ENCODE measurements at regions not wholly inside any gene's neighbourhood (a gene's known extent, or its start where the extent isn't known, plus 50 kb on each side); places are given as distances from the start of the nearest gene placed in this dataset.
"Not testable (repeated sequence)": the region's sequence is repeated elsewhere in the genome, so short reads cannot be mapped to it uniquely, and the experiment has no call there.

- ATAC-seq (replicated peaks; ENCODE audit: extremely low read depth, poor library complexity, severe bottlenecking) (no peak), DNase-seq (ENCODE audit: low spot score in 2 of 2) (no peak)
- Mint-ChIP-seq H3K4me3 (no peak overlapping the region), H3K9me3 (peaks cover 18% of the 10 kb centered on the region), H3K27me3 (no peaks in the 10 kb centered on the region), H3K36me3 (ENCODE audit: insufficient read depth) (no peaks in the 10 kb centered on the region), H3K27ac (ENCODE audit: low read depth) (no peak overlapping the region), H3K4me1 (no peaks in the 10 kb centered on the region)
These were observed 936.9 kb upstream of the CELF4 start for GRCh38 chr18:38502539-38502938.

GRCh38 chr18:38497266-38497665 lies 931.7 kb upstream of the CELF4 start:
- no peak for DNase-seq (ENCODE audit: low spot score in 2 of 2)

GRCh38 chr18:38496222-38496793 lies 930.7 kb upstream of the CELF4 start:
- DNase-seq (ENCODE audit: low spot score in 2 of 2) (no peak), ATAC-seq (replicated peaks; ENCODE audit: extremely low read depth, poor library complexity, severe bottlenecking) (no peak)
- no peak overlapping the region for H3K27ac Mint-ChIP-seq (ENCODE audit: low read depth)
- H3K27me3 Mint-ChIP-seq: no peaks in the 10 kb centered on the region
- H3K4me1 Mint-ChIP-seq: no peaks in the 10 kb centered on the region
- no peaks in the 10 kb centered on the region for H3K36me3 Mint-ChIP-seq (ENCODE audit: insufficient read depth)
- peaks cover 8% of the 10 kb centered on the region for H3K9me3 Mint-ChIP-seq
- no peak overlapping the region for H3K4me3 Mint-ChIP-seq

More at GRCh38 chr18:38497266-38497665, 931.7 kb upstream of the CELF4 start:
- H3K4me1 Mint-ChIP-seq: no peaks in the 10 kb centered on the region
- no peaks in the 10 kb centered on the region for H3K36me3 Mint-ChIP-seq (ENCODE audit: insufficient read depth)
- H3K4me3 Mint-ChIP-seq: no peak overlapping the region
- H3K9me3 Mint-ChIP-seq: peaks cover 12% of the 10 kb centered on the region
- no peak overlapping the region for H3K27ac Mint-ChIP-seq (ENCODE audit: low read depth)
- H3K27me3 Mint-ChIP-seq: no peaks in the 10 kb centered on the region
- ATAC-seq (replicated peaks; ENCODE audit: extremely low read depth, poor library complexity, severe bottlenecking): no peak

GRCh38 chr18:38494065-38494464 lies 928.5 kb upstream of the CELF4 start:
- DNase-seq (ENCODE audit: low spot score in 2 of 2): no peak
- Mint-ChIP-seq H3K27me3 (no peaks in the 10 kb centered on the region), H3K4me3 (no peak overlapping the region), H3K36me3 (ENCODE audit: insufficient read depth) (no peaks in the 10 kb centered on the region), H3K4me1 (no peaks in the 10 kb centered on the region), H3K27ac (ENCODE audit: low read depth) (no peak overlapping the region), H3K9me3 (peaks cover 6% of the 10 kb centered on the region)
- ATAC-seq (replicated peaks; ENCODE audit: extremely low read depth, poor library complexity, severe bottlenecking): no peak

- Mint-ChIP-seq H3K4me3 (no peak overlapping the region), H3K4me1 (no peaks in the 10 kb centered on the region), H3K27me3 (no peaks in the 10 kb centered on the region), H3K9me3 (no peaks in the 10 kb centered on the region), H3K36me3 (ENCODE audit: insufficient read depth) (no peaks in the 10 kb centered on the region), H3K27ac (ENCODE audit: low read depth) (no peak overlapping the region)
- DNase-seq (ENCODE audit: low spot score in 2 of 2) (no peak), ATAC-seq (replicated peaks; ENCODE audit: extremely low read depth, poor library complexity, severe bottlenecking) (no peak)
These were observed 925.6 kb upstream of the CELF4 start for GRCh38 chr18:38491195-38491594.

DNA sequence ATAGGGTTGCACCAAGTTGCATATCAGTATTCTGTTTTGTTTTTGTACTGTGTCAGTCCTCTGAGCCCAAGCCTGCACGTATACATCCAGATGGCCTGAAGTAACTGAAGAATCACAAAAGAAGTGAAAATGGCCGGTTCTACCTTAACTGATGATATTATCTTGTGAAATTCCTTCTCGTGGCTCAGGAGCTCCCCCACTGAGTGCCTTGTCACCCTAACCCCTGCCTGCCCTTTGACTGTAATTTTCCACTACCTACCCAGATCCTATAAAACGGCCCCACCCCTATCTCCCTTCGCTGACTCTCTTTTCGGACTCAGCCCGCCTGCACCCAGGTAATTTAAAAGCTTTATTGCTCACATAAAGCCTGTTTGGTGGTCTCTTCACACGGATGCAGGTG lies 924.1 kb upstream of the CELF4 start:
- H3K9me3 Mint-ChIP-seq; H3K27ac Mint-ChIP-seq (ENCODE audit: low read depth): not testable (repeated sequence)

DNA sequence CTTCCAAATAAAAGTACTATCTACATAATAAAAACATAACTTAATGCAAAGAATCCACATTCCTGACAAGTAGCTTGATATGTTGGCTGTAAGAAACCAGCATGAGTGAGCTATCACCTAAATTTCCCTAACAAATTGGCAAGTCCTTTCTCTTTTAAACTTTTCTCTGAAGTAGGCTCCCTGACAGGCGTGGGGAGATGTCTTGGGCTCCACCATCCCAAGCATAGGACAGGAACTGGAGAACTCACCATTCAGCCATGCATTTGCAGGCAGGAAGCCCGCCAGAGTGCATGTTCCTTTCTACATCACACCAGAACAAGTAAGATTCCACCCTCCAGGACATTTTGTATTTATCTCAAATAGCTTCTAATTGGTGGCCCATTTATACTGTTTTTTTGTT lies 921.9 kb upstream of the CELF4 start:
- Mint-ChIP-seq H3K27me3 (no peaks in the 10 kb centered on the region), H3K27ac (ENCODE audit: low read depth) (no peak overlapping the region), H3K4me3 (no peak overlapping the region), H3K9me3 (peaks cover 5% of the 10 kb centered on the region), H3K36me3 (ENCODE audit: insufficient read depth) (no peaks in the 10 kb centered on the region), H3K4me1 (no peaks in the 10 kb centered on the region)
- DNase-seq (ENCODE audit: low spot score in 2 of 2): no peak
- no peak for ATAC-seq (replicated peaks; ENCODE audit: extremely low read depth, poor library complexity, severe bottlenecking)

More for the DNA sequence above, 924.1 kb upstream of the CELF4 start:
- not testable (repeated sequence) for DNase-seq (ENCODE audit: low spot score in 2 of 2); H3K4me1 Mint-ChIP-seq; H3K36me3 Mint-ChIP-seq (ENCODE audit: insufficient read depth); H3K4me3 Mint-ChIP-seq; H3K27me3 Mint-ChIP-seq; ATAC-seq (replicated peaks; ENCODE audit: extremely low read depth, poor library complexity, severe bottlenecking)

- Mint-ChIP-seq H3K27ac (ENCODE audit: low read depth) (no peak overlapping the region), H3K9me3 (peaks cover 5% of the 10 kb centered on the region), H3K4me1 (no peaks in the 10 kb centered on the region), H3K4me3 (no peak overlapping the region), H3K27me3 (no peaks in the 10 kb centered on the region), H3K36me3 (ENCODE audit: insufficient read depth) (no peaks in the 10 kb centered on the region)
- ATAC-seq (replicated peaks; ENCODE audit: extremely low read depth, poor library complexity, severe bottlenecking): no peak
- DNase-seq (ENCODE audit: low spot score in 2 of 2): no peak
These were observed 917.7 kb upstream of the CELF4 start for GRCh38 chr18:38483326-38483725.

GRCh38 chr18:38481576-38481975 lies 916.0 kb upstream of the CELF4 start:
- Mint-ChIP-seq H3K9me3 (peaks cover 5% of the 10 kb centered on the region), H3K4me1 (no peaks in the 10 kb centered on the region), H3K27ac (ENCODE audit: low read depth) (no peak overlapping the region), H3K36me3 (ENCODE audit: insufficient read depth) (no peaks in the 10 kb centered on the region), H3K27me3 (no peaks in the 10 kb centered on the region), H3K4me3 (no peak overlapping the region)
- DNase-seq (ENCODE audit: low spot score in 2 of 2) (no peak), ATAC-seq (replicated peaks; ENCODE audit: extremely low read depth, poor library complexity, severe bottlenecking) (no peak)

- no peak overlapping the region for H3K4me3 Mint-ChIP-seq
- H3K27ac Mint-ChIP-seq (ENCODE audit: low read depth): no peak overlapping the region
- ATAC-seq (replicated peaks; ENCODE audit: extremely low read depth, poor library complexity, severe bottlenecking) (no peak), DNase-seq (ENCODE audit: low spot score in 2 of 2) (no peak)
- H3K36me3 Mint-ChIP-seq (ENCODE audit: insufficient read depth): no peaks in the 10 kb centered on the region
- H3K27me3 Mint-ChIP-seq: no peaks in the 10 kb centered on the region
- H3K4me1 Mint-ChIP-seq: no peaks in the 10 kb centered on the region
- H3K9me3 Mint-ChIP-seq: peaks cover 15% of the 10 kb centered on the region
These were observed 910.1 kb upstream of the CELF4 start for GRCh38 chr18:38475686-38476085.

DNA sequence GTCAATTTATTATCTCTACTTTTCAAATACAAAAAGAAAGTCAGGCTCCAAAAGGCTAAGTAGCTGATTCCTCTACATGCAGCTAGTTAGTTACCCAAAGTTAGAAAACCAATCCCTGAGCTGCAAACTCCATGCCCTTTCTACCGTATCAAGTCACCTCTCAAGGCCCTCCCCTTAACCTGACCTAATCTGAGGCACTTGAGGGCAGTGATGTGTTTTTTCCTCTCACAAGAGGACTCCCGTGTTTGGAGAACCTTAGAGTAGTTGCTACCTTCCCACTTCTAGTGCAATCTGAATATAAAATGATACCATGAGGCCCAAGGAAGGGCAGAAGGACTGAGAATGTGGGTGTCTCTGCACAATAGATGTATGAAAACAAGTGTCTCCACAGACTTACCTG lies 907.9 kb upstream of the CELF4 start:
- no peak overlapping the region for H3K27ac Mint-ChIP-seq (ENCODE audit: low read depth)
- H3K9me3 Mint-ChIP-seq: peaks cover 28% of the 10 kb centered on the region
- H3K4me1 Mint-ChIP-seq: no peaks in the 10 kb centered on the region
- no peak overlapping the region for H3K4me3 Mint-ChIP-seq
- H3K27me3 Mint-ChIP-seq: no peaks in the 10 kb centered on the region
- H3K36me3 Mint-ChIP-seq (ENCODE audit: insufficient read depth): no peaks in the 10 kb centered on the region
- no peak for DNase-seq (ENCODE audit: low spot score in 2 of 2)
- no peak for ATAC-seq (replicated peaks; ENCODE audit: extremely low read depth, poor library complexity, severe bottlenecking)

DNA sequence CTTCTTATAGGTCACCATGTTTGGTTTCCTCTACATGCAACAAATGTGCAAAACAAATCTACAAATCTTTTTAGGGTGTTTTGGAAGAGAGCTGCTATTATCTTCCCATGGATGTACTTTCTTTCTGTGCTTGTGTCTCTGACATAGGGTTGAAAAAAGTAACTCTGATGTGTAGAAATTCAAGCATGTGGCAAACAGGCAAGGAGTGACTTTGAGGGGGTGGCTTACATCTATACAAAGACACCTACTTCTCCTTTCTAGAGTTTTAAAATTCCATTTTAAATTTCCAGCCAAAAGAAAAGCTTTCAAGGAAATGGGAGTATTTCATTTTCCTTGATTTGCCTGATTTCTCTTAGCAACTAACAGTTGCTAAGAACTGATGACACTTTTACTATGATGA lies 904.8 kb upstream of the CELF4 start:
- H3K36me3 Mint-ChIP-seq (ENCODE audit: insufficient read depth): no peaks in the 10 kb centered on the region
- no peak overlapping the region for H3K27ac Mint-ChIP-seq (ENCODE audit: low read depth)
- H3K9me3 Mint-ChIP-seq: peaks cover 29% of the 10 kb centered on the region
- no peak overlapping the region for H3K4me3 Mint-ChIP-seq
- H3K4me1 Mint-ChIP-seq: no peaks in the 10 kb centered on the region
- ATAC-seq (replicated peaks; ENCODE audit: extremely low read depth, poor library complexity, severe bottlenecking) (no peak), DNase-seq (ENCODE audit: low spot score in 2 of 2) (no peak)
- H3K27me3 Mint-ChIP-seq: no peaks in the 10 kb centered on the region

- H3K4me1 Mint-ChIP-seq: no peaks in the 10 kb centered on the region
- no peaks in the 10 kb centered on the region for H3K36me3 Mint-ChIP-seq (ENCODE audit: insufficient read depth)
- H3K4me3 Mint-ChIP-seq: no peak overlapping the region
- no peak for ATAC-seq (replicated peaks; ENCODE audit: extremely low read depth, poor library complexity, severe bottlenecking)
- H3K9me3 Mint-ChIP-seq: peaks cover 39% of the 10 kb centered on the region
- no peak for DNase-seq (ENCODE audit: low spot score in 2 of 2)
- H3K27me3 Mint-ChIP-seq: no peaks in the 10 kb centered on the region
- H3K27ac Mint-ChIP-seq (ENCODE audit: low read depth): no peak overlapping the region
These were observed 900.8 kb upstream of the CELF4 start for GRCh38 chr18:38466426-38466825.

- DNase-seq (ENCODE audit: low spot score in 2 of 2) (no peak), ATAC-seq (replicated peaks; ENCODE audit: extremely low read depth, poor library complexity, severe bottlenecking) (no peak)
- Mint-ChIP-seq H3K36me3 (ENCODE audit: insufficient read depth) (no peaks in the 10 kb centered on the region), H3K27me3 (no peaks in the 10 kb centered on the region), H3K4me3 (no peak overlapping the region), H3K27ac (ENCODE audit: low read depth) (no peak overlapping the region), H3K4me1 (no peaks in the 10 kb centered on the region), H3K9me3 (peaks cover 37% of the 10 kb centered on the region)
These were observed 898.4 kb upstream of the CELF4 start for GRCh38 chr18:38464024-38464423.

Measured in central memory CD8-positive, alpha-beta T cell (primary cell).